ENCODE measurements at regions not wholly inside any gene's neighbourhood (a gene's known extent, or its start where the extent isn't known, plus 50 kb on each side); places are given as distances from the start of the nearest gene placed in this dataset.

DNA sequence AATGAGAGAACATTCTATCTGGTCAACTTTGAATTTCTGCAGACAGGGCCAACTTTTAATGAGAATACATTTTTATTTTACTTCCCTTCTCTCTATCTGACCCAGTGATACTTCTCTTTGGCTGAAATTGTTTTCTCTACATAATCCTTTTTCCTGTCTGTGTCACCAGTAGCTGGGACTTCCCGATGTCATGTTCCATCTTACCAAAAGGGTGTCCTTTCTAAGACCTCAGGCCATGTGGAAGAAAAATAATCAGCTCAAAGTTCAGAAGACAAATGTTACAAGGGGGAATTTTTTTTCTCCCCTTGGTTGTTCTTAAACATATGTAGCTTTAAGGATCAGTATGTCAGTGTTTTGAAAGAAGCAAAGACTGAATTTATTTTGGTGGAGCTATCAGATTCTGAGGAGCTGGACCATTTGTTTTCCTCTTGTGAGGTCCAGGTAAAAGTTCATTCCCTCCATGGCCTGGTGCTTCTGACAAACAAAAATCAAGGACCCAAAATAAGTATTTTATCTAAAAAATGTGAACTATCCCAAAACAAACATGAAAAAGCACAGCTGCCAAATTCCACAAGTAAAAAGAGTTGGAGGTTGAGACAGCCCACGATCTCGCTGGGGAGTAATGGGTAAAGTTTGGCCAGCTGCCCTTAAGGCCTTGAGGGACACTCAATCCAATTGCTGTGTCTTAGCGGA, 859.4 kb upstream of the NR2F2 start:
- POLR2A ChIA-PET: no interaction called here
- no peaks in the 10 kb centered on the region for H3F3A ChIP-seq (replicated peaks; ENCODE audit: insufficient read depth)
- CTCF ChIA-PET: no interaction called here
- no peaks in the 10 kb centered on the region for H3K9me2 ChIP-seq
- H3K79me2 ChIP-seq (ENCODE audit: insufficient read depth): no peaks in the 10 kb centered on the region
- H3K27me3 ChIP-seq (ENCODE audit: insufficient read depth): no peaks in the 10 kb centered on the region; the same call in 1 of the 2 replicates
- WGBS (ENCODE audit: low lambda C conversion rate): 5% methylated on average over 4 of the region's 4 CpGs
- H3K27ac ChIP-seq (ENCODE audit: low read depth in 2 of 2, low read length in 1 of 2): no peak overlapping the region
- no peak for DNase-seq
- H3K9ac ChIP-seq: no peak overlapping the region
- no peak overlapping the region for H3K4me2 ChIP-seq
- H3K4me3 ChIP-seq (ENCODE audit: low read depth in 2 of 2, low read length in 1 of 2): no peak overlapping the region
- H2AFZ ChIP-seq (ENCODE audit: low read depth): no peak overlapping the region
- no peaks in the 10 kb centered on the region for H3K4me1 ChIP-seq (ENCODE audit: control insufficient read depth in 1 of 2, insufficient read depth in 2 of 2, low read depth in 1 of 2, low read length in 1 of 2)
- no peaks in the 10 kb centered on the region for H3K9me3 ChIP-seq
- no peak for TF ChIP-seq IRF3 (IDR thresholded peaks at IDR 0.05; ENCODE audit: low read depth, low read length)
- H4K20me1 ChIP-seq (ENCODE audit: insufficient read depth): no peaks in the 10 kb centered on the region
- H3K36me3 ChIP-seq (replicated peaks in 1 of 2; ENCODE audit: control insufficient read depth in 1 of 2, insufficient read depth in 2 of 2, low read length in 1 of 2): no peaks in the 10 kb centered on the region

DNA sequence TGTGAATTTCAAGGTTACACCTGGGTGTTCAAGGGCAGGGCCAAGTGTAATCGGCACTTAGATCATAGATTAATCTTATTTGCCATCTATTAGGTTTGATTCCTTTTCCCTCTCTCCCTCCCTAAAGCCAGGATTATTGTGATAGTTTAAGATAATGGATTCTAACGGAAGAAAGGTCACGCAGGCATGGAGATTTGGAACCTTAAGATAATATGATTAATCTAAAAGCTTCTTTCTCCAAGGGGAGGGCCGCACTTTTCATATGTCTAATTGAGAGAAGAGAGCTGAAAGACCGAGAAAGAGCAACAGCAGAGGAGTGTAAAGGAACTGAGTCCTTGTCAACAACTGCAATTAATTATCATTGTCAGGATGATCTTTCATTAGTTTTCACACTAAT, 858.8 kb upstream of the NR2F2 start:
- H2AFZ ChIP-seq (ENCODE audit: low read depth): no peak overlapping the region
- no peak for TF ChIP-seq ELF1 (IDR thresholded peaks at IDR 0.05)
- TF ChIP-seq SIN3A (IDR thresholded peaks at IDR 0.05; ENCODE audit: borderline replicate concordance, low read depth, low read length): no peak
- TF ChIP-seq RFX5 (IDR thresholded peaks at IDR 0.05; ENCODE audit: low read length): no peak
- TF ChIP-seq POLR2AphosphoS5 (IDR thresholded peaks at IDR 0.05; ENCODE audit: low read depth, low read length): no peak
- no peak for TF ChIP-seq YY1 (IDR thresholded peaks at IDR 0.05; ENCODE audit: low read depth)
- TF ChIP-seq GABPA (IDR thresholded peaks at IDR 0.05; ENCODE audit: low read depth): no peak
- TF ChIP-seq TEAD4 (IDR thresholded peaks at IDR 0.05; ENCODE audit: borderline replicate concordance, insufficient read depth): no peak
- TF ChIP-seq RXRA (IDR thresholded peaks at IDR 0.05; ENCODE audit: borderline replicate concordance, low read depth): no peak
- TF ChIP-seq FOSL2 (IDR thresholded peaks at IDR 0.05; ENCODE audit: borderline replicate concordance, low read depth): no peak
- no peak for TF ChIP-seq FOXM1 (IDR thresholded peaks at IDR 0.05; ENCODE audit: low read depth)
- TF ChIP-seq TAF1 (IDR thresholded peaks at IDR 0.05; ENCODE audit: borderline replicate concordance, low read depth, low read length): no peak
- no peak for TF ChIP-seq EP300 (IDR thresholded peaks at IDR 0.05; ENCODE audit: borderline replicate concordance in 1 of 2, low read depth in 1 of 2, low read length in 1 of 2)
- TF ChIP-seq, protein P1, sequence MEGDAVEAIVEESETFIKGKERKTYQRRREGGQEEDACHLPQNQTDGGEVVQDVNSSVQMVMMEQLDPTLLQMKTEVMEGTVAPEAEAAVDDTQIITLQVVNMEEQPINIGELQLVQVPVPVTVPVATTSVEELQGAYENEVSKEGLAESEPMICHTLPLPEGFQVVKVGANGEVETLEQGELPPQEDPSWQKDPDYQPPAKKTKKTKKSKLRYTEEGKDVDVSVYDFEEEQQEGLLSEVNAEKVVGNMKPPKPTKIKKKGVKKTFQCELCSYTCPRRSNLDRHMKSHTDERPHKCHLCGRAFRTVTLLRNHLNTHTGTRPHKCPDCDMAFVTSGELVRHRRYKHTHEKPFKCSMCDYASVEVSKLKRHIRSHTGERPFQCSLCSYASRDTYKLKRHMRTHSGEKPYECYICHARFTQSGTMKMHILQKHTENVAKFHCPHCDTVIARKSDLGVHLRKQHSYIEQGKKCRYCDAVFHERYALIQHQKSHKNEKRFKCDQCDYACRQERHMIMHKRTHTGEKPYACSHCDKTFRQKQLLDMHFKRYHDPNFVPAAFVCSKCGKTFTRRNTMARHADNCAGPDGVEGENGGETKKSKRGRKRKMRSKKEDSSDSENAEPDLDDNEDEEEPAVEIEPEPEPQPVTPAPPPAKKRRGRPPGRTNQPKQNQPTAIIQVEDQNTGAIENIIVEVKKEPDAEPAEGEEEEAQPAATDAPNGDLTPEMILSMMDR (IDR thresholded peaks at IDR 0.05): no peak
- TF ChIP-seq MXI1 (IDR thresholded peaks at IDR 0.05; ENCODE audit: low read depth, low read length): no peak
- TF ChIP-seq SMC3 (IDR thresholded peaks at IDR 0.05; ENCODE audit: low read depth, low read length): no peak
- no peak for TF ChIP-seq USF2 (IDR thresholded peaks at IDR 0.05; ENCODE audit: borderline replicate concordance, low read depth, low read length)
- TF ChIP-seq, protein P2, sequence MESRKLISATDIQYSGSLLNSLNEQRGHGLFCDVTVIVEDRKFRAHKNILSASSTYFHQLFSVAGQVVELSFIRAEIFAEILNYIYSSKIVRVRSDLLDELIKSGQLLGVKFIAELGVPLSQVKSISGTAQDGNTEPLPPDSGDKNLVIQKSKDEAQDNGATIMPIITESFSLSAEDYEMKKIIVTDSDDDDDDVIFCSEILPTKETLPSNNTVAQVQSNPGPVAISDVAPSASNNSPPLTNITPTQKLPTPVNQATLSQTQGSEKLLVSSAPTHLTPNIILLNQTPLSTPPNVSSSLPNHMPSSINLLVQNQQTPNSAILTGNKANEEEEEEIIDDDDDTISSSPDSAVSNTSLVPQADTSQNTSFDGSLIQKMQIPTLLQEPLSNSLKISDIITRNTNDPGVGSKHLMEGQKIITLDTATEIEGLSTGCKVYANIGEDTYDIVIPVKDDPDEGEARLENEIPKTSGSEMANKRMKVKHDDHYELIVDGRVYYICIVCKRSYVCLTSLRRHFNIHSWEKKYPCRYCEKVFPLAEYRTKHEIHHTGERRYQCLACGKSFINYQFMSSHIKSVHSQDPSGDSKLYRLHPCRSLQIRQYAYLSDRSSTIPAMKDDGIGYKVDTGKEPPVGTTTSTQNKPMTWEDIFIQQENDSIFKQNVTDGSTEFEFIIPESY (IDR thresholded peaks at IDR 0.05; ENCODE audit: borderline replicate concordance, low read depth): no peak

More for the DNA sequence above, 858.8 kb upstream of the NR2F2 start:
- ChIA-PET POLR2A (no interaction called here), CTCF (interaction anchor here (0.7 kb wide), 1 partner anchor 105 kb away, joined by 3 read pairs; no protein-coding TSS in a partner anchor)
- Histone ChIP-seq H3K4me2 (no peak overlapping the region), H3F3A (replicated peaks; ENCODE audit: insufficient read depth) (no peaks in the 10 kb centered on the region), H3K9ac (no peak overlapping the region), H3K4me1 (ENCODE audit: control insufficient read depth in 1 of 2, insufficient read depth in 2 of 2, low read depth in 1 of 2, low read length in 1 of 2) (no peaks in the 10 kb centered on the region), H3K9me2 (no peaks in the 10 kb centered on the region), H3K36me3 (replicated peaks in 1 of 2; ENCODE audit: control insufficient read depth in 1 of 2, insufficient read depth in 2 of 2, low read length in 1 of 2) (no peaks in the 10 kb centered on the region), H3K79me2 (ENCODE audit: insufficient read depth) (no peaks in the 10 kb centered on the region), H3K4me3 (ENCODE audit: low read depth in 2 of 2, low read length in 1 of 2) (no peak overlapping the region), H3K27ac (ENCODE audit: low read depth in 2 of 2, low read length in 1 of 2) (no peak overlapping the region), H3K9me3 (no peaks in the 10 kb centered on the region), H3K27me3 (ENCODE audit: insufficient read depth) (no peaks in the 10 kb centered on the region; the same call in 1 of the 2 replicates), H4K20me1 (ENCODE audit: insufficient read depth) (no peaks in the 10 kb centered on the region)
- DNase-seq: no peak
- WGBS (ENCODE audit: low lambda C conversion rate): 3% methylated on average over 5 of the region's 5 CpGs
